Adrenal gland (tissue), 5 donors: ENCODE measurements at regions not wholly inside any gene's neighbourhood (a gene's known extent, or its start where the extent isn't known, plus 50 kb on each side); places are given as distances from the start of the nearest gene placed in this dataset.

Experiments
- POLR2A ChIP-seq, 2 donors: fragments of 450-650 bp; IDR thresholded peaks; one replicate each; pipeline ENCODE4 v1.6.1; 2017; ENCODE audit warnings: antibody characterized with exemption in 2 of 2, mild to moderate bottlenecking in 2 of 2, moderate library complexity in 1 of 2
- TF ChIP-seq, protein P1 (sequence below), 6 experiments: fragments of 450-650 bp in 4 of 6; fragments of 200-600 bp in 2 of 6; sonication (generic) in 1 of 6; IDR thresholded peaks; 1 replicate in 5 of 6; 2 replicates in 1 of 6; pipeline versions ENCODE4 v1.5.1 to v1.8.0; 2016 to 2021; ENCODE audit warnings: antibody characterized with exemption in 6 of 6, mild to moderate bottlenecking in 2 of 6, moderate library complexity in 1 of 6
- donor health status: DM: no; HTN: no; CAD: no.

DNA sequence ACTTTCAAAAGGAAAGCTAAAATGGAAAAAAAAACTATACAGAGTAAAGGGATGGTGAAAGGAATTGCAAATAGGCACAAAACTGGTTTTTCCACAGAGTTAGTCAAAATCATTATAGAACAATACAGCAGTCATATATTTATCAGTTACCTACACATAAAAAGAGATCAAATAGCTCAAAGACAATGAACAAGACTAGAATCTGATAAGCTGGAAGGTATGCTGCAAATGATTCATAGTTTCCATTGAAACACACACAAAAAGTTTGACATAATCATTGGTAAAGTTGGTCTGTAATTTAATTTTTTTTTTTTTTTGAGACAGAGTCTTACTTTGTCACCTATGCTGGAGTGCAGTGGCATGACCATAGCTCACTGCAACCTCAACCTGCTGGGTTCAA lies 92.4 kb upstream of the SGCE start:
- TF ChIP-seq, protein P1, sequence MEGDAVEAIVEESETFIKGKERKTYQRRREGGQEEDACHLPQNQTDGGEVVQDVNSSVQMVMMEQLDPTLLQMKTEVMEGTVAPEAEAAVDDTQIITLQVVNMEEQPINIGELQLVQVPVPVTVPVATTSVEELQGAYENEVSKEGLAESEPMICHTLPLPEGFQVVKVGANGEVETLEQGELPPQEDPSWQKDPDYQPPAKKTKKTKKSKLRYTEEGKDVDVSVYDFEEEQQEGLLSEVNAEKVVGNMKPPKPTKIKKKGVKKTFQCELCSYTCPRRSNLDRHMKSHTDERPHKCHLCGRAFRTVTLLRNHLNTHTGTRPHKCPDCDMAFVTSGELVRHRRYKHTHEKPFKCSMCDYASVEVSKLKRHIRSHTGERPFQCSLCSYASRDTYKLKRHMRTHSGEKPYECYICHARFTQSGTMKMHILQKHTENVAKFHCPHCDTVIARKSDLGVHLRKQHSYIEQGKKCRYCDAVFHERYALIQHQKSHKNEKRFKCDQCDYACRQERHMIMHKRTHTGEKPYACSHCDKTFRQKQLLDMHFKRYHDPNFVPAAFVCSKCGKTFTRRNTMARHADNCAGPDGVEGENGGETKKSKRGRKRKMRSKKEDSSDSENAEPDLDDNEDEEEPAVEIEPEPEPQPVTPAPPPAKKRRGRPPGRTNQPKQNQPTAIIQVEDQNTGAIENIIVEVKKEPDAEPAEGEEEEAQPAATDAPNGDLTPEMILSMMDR (IDR thresholded peaks at IDR 0.05), result no peak
- no peak for TF ChIP-seq POLR2A (IDR thresholded peaks at IDR 0.05)
